ENCODE measurements at regions not wholly inside any gene's neighbourhood (a gene's known extent, or its start where the extent isn't known, plus 50 kb on each side); places are given as distances from the start of the nearest gene placed in this dataset.

DNA sequence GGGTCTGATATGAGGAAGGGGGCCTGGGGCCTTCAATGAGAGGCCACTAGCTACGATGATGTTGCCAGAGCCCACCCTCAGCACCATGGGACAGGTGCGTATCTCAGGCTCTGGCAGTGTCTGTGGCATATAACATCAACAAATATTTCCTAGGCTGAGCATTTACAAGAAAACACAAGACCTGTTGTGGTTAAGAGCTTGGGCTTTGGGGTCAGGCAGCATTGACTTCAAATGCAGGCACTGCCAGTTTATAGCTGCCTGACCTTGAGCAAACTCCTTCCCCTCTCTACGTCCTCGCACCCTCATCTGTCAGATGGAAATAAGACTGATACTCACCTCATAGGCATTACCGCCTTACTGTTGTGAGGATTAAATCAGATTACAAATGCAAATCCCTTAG lies 156.0 kb downstream of the KATNAL1 start:
- no peak for DNase-seq

- DNase-seq, result no peak
These were observed 158.1 kb downstream of the KATNAL1 start for GRCh38 chr13:30149248-30149647.

GRCh38 chr13:30148786-30149185 lies 158.6 kb downstream of the KATNAL1 start:
- DNase-seq, result no peak

DNA sequence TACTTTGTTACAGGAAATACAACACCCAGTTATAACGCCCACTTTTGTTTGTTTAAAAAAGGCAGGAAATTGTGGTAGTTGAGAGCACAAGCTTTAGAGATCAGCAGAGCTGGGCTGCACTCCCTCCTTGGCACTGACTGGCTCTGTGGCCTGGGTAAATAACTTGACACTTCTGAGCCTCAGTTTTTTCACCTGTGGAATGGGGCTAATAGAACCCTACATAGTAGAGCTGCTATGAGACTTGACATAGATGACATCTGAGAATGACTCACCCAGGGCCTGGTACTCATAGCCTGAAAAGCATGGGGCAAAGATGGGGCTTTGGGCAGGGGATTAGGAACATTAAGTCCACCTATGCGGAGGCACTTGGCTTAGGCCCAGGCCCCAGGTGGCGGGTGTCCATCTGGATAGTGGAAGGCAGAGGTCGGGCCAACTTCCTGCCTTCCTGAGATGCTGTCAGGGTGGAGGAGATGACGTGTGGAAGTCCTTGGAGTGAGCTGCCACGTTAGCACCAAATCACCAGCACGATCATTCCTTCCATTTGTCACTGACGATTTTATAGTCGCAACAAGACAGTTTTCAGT lies 159.1 kb downstream of the KATNAL1 start:
- no peak for DNase-seq

- no peak for DNase-seq
These were observed 159.9 kb downstream of the KATNAL1 start for GRCh38 chr13:30147421-30147820.

- DNase-seq, result no peak
These were observed 160.3 kb downstream of the KATNAL1 start for GRCh38 chr13:30147015-30147414.

GRCh38 chr13:30145709-30146367 lies 161.5 kb downstream of the KATNAL1 start:
- no peak for DNase-seq

DNA sequence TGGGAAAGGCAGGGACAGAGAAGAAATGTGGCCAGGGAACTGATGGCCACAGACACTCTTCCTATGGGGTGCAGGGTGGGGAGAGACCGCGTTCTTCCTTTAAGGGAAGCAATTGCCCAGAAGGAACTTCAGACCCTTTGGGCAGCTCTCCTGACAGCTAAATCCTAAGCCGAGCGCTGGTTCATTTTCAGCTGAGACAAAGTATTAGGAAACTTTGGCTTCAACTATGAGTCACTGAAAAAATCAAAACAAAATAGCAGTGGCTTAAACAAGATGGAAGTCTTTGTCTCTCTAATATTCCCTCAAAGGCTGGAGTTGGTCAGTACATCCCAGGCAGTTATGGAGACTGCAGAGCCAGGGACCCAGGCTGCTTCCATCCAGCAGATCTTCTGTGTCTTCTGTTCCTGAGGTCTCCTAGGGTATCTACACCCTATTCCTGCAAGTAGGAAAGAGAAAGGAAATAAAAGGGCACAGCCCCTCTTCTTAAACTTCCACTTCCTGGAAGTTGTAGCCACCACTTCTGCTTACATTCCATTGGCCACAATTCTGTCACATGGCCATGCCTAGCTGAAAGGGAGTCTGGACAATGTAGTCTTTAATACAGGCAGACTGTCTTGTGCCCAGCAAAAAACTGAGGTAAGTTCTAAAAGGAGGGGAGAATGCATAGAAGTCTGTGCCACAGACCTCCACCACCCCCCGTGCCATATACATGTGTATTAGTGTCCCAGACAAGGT lies 163.5 kb downstream of the KATNAL1 start:
- no peak for DNase-seq

DNA sequence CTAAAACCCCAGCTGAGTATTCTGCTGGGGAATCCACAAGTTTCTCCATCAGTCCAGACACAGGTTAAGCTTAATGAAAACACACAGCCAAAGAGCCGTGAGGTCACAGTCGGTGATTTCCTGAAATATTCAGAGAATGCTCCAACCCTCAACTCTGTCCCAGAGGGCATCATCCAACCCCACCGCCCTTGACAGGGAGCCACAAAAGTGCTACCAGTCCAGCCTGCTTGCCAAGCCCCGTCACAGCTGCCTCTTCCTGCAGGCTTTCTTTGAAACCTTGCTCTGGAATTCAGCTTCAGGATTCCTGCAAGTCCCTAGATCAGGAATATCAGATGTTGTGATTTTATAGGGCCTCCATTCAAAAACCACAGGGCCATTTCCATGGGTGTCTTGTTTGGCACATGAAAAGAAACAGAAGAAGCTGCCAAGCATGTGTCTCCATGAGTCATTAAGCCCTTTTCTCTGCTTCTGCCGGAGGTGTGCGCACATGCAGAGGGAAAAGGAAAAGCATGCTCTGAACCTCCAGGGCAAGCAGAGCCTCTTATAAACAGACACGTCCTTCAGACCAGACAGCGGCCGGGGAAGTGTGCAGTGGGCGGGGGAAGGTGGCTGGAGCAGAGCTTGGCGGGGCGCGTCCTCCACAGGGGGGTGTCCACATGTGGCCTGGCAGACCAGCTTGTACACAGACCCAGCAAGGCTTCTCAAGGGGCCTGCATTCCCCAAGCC lies 164.7 kb downstream of the KATNAL1 start:
- DNase-seq, result no peak

DNA sequence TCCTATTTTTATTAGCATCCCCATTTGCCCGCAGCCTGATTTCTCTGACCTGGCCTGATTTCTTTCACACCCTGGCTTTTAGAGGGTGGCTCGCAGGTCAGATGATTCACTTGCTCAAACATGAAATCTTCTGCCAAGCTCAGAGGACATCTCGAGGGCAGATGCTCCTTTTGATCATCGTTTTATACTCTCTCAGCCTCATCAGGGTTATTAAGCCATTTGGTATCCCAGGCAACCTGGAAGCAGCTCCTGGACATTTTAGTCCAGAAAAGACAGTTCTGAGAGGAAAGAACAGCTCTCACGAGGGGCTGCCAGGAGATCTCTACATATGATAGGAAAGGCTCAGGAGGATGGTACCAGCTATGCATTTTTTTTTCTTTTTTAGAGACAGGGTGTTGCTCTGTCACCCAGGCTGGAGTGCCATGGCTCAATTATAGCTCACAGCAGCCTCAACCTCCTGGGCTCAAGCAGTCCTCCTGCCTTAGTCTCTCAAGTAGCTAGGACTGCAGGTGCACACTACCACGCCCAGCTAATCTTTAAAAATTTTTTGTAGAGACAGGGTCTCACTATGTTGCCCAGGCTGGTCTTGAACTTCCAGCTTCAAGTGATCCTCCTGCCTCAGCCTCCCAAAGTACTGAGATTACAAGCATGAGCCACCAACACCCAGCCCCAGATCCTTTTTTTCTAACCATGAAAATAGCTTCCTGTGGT lies 165.4 kb downstream of the KATNAL1 start:
- DNase-seq, result no peak

- no peak for DNase-seq
These were observed 166.4 kb downstream of the KATNAL1 start for GRCh38 chr13:30140973-30141372.

DNA sequence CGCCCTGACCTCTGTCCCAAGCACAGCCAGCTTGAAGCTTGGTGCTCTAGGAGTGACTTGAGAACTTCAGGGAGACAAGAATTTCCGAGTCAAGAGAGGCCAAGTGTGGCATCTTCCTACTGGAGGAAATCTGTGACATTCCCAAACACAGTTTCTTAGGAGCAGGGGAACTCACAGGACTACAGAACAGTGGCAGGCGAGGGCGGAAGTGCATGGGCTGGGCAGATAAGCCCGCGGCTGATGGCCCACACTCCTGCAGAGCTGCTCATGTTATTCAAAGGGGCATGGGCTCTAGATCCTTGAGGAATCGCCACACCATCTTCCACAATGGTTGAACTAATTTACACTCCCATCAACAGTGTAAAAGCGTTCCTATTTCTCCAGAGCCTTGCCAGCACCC lies 168.8 kb downstream of the KATNAL1 start:
- DNase-seq, result no peak

GRCh38 chr13:30135868-30136267 lies 171.5 kb downstream of the KATNAL1 start:
- no peak for DNase-seq

- DNase-seq, result no peak
These were observed 172.0 kb downstream of the KATNAL1 start for GRCh38 chr13:30135351-30135750.

- no peak for DNase-seq
These were observed 172.8 kb downstream of the KATNAL1 start for GRCh38 chr13:30134578-30134977.

DNA sequence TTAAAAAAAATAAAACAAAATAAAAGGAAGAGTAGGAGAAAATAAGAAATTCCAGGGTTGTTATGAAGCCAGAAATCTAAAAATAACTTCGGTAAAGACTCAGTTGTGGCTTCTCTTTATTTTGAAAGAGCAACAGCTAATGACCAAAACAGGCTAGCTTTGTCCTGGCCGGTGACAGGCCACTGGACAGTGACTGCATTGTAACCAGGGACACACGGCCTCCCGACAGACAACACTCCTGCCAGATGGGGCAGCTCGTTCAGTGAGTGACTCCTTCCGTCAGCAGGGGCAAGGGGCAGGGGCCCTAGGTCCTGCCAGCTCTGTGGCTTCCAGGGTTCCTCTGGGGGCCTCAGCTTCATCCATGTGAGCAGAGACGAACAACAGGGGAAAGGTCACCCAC lies 173.4 kb downstream of the KATNAL1 start:
- DNase-seq, result no peak

- no peak for DNase-seq
These were observed 173.8 kb downstream of the KATNAL1 start for GRCh38 chr13:30133554-30133912.

GRCh38 chr13:30132623-30133553 lies 174.5 kb downstream of the KATNAL1 start:
- peak; percentile 96 for DNase-seq

DNA sequence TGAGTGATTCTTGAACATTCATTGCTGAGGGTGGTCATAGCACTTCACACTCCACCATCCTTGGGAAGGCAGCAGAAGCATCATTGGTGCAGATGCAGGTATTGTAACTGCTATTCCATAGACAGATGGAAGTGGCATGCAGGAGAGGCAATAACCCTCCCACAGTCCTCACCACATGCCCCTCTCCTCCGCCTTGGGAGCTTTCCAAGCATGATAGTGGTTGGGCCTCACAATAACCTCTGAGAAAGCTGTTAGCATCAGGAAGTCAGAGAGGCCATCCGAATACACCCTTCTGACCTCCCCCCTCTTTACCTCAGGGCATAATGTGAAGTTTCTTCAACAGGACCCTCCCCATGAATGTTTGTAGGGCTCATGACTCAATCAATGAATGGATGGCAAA lies 177.9 kb downstream of the KATNAL1 start:
- DNase-seq, result no peak

DNA sequence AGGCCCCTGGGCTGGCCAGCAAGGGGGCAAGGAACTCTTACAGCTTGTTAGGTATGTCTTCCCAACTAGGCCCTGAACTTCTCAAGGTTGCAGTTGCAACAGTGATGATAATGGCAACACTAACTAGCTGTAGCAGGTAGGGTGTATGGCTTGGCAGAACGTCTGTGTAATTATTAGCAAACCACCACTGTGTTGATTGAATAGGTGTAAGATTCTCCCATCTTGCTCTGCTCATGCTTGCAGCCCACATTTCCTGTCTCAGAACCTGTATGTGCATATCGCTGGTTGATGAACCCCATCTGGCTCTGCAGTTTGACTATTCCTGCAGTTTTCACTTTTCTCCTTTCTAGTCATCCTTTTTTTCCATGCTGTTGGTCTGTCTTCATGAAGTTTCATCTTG lies 178.8 kb downstream of the KATNAL1 start:
- no peak for DNase-seq

- DNase-seq, result no peak
These were observed 179.3 kb downstream of the KATNAL1 start for GRCh38 chr13:30128095-30128494.

GRCh38 chr13:30126903-30127428 lies 180.4 kb downstream of the KATNAL1 start:
- no peak for DNase-seq
